ENCODE measurements at regions not wholly inside any gene's neighbourhood (a gene's known extent, or its start where the extent isn't known, plus 50 kb on each side); places are given as distances from the start of the nearest gene placed in this dataset.
A peak's percentile ranks its signal among the peaks of the same experiment; 100 is the strongest.
"Not testable (repeated sequence)": the region's sequence is repeated elsewhere in the genome, so short reads cannot be mapped to it uniquely, and the experiment has no call there.

DNA sequence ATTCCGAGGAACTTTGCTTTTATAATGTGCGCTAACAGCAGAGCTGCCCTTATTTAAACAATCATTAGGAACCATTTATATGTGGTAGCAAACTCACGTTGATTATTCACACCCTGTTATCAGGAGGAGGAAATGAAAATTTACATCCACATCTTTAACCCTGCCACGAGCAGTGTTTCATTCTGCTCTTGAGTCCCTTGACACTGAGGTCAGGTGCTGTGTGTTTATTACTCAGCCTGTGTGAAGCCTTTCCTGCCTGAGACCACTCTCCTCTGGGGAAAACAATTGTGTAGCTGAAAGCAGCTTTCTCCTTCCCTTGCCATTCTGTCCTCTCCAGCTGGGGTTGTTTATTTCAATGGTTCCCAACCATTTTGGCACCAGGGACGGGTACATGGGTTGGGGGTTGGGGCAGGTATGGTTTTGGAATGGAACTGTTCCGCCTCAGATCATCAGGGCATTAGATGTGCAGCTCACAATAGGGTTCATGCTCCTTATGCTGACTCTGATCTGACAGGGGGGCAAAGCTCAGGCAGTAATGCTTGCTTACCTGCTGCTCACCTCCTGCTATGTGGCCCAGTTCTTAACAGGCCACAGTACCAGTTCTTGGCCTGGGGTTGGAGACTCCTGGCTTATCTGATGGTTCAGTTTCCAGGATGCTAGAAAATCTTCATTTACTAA, 651.1 kb downstream of the TDRD15 start:
- DNase-seq (ENCODE audit: low read depth, low spot score): no peak

DNA sequence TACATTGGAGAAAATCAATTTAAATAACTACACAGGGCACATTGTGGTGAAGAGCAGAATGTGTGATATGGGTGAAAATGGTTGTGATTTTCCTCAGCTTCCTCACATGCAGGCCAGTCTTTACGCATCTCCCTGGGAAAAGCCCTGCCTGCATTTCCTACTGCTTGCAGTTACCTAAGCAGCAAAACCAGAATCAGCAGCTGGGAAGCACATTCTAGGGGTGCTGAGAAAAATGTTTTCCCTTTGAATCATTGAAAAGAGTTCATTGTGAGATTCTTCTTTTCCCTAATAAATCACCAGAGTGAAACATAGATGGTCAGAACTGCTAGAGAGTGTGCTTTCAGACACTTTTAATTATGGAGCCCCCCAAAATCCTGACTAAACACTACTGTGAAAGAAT, 656.0 kb downstream of the TDRD15 start:
- DNase-seq (ENCODE audit: low read depth, low spot score): no peak

DNA sequence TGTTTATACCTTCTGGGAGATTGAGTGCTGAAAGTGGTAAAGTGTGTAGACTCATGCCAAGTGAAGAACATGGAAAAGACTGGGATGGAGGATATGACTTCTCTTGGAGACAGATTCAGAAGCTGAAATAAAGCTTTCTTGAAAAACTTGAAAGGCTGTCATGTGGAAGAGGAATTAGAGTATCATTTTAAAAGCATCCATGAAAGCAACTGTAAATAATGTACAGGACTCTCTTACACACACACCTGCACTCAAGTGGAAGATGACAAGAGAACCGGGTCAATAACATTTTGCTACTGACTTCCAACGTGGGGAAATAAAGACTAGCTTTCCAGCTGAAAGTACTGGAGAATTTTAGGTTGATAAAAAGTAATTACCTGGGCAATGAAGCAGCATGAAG, 658.2 kb downstream of the TDRD15 start:
- no peak for DNase-seq (ENCODE audit: low read depth, low spot score)

DNA sequence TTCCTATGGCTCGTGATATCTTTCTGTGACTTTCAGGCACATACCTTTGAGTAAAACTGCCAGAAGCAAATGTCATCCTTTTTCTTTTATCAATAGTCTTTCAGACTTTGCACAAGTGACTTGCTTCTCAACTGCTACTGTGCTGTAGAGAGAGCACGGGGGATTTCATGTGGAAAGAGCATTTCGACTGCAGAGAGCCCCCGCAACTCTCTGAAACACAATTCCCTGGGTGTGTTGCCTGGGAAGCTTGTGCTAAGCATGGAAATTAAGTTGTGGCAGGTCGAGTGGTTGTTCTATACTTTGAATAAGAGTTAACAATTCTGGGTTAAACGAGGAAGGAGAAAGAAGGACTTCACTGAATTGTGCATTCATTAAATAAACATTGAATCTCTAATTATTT, 659.1 kb downstream of the TDRD15 start:
- DNase-seq (ENCODE audit: low read depth, low spot score): no peak

DNA sequence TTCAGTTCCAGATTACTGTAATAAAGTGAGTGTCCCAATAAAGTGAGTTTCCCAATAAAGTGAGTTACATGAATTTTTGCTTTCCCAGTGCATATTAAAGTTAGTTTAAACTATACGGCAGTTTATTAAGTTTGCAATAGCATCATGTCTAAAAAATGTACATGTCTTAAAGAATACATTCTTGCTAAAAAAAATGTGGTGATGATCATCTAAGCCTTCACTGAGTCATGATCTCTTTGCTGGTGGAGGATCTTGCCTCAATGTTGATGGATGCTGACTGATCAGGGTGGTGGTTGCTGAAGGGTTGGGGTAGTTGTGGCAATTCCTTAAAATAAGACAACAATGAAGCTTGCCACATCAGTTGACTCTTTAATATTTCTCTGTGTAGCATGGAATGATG, 664.2 kb downstream of the TDRD15 start:
- no peak for DNase-seq (ENCODE audit: low read depth, low spot score)

DNA sequence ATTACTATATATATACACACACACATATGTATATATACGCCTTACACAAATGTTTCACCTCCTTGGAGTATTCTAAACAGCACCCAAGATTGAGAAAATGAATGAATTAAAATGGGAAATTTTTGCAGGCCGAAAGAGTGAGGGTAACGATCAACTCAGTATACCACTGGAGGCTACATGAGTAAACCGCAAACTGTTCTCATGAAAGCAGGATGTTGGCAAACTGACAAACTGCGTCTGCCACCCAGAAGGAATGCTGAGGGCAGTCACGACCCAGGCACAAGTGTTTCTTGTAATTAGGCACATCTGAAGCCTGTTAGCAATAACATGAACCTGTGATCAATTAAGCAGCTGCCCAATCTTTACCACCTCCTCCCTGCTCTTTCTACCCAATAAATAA, 666.5 kb downstream of the TDRD15 start:
- DNase-seq (ENCODE audit: low read depth, low spot score): not testable (repeated sequence)

DNA sequence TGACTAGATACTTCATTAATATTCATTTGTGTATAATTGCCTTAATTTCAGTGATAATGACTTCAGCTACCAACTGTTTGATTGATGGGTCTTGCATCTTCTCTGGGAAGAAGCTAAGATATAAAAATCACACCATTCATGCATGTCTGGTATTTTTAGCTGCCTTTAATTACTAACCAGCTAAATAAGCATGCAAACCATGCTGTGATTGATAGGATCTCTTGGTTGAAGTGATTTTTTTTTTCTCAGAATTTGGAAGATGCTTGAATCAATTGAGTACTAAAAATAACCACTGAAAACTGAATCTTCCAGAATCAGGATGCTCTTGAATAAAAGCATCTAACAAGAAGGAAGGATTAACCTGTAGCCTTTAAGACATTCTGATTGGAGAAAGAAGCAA, 668.8 kb downstream of the TDRD15 start:
- DNase-seq (ENCODE audit: low read depth, low spot score): no peak

DNA sequence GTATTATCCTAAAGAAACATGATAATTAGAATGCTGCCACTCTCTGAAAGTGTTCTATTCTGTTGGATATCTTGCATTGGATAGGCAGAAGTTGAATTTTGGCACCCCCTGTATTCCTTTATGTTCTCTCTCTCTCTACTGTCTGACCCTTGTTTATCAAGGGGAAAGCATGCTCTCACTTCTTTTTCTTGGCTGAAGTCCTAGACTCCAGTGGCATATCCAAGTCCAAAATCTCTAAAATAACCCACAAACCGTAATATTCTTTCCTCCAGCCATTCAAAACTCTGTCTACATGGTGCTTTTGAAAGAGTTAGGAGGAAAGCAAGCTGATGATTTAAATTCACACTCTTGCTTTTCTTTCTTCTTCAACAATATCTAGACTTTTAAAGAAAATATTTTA, 669.7 kb downstream of the TDRD15 start:
- no peak for DNase-seq (ENCODE audit: low read depth, low spot score)

DNA sequence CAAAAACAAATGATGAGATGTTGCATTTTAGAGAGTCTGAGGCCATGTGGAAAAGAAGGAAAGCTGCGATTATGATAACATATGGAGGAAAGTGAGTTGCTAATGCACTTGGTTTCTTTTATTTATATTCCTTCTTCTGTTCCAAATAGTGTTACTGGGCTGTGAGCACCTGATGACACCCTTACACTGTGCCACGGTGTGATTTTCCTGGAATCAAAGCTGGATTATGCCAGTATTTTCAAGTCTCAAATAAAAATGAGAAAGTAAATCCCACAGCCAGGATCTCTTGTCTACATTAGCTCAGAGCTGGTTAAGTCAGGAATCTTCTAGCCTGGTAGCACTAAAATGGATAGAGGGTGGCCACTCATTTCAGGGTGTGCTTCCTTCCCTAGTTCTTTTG, 670.8 kb downstream of the TDRD15 start:
- DNase-seq (ENCODE audit: low read depth, low spot score): no peak

DNA sequence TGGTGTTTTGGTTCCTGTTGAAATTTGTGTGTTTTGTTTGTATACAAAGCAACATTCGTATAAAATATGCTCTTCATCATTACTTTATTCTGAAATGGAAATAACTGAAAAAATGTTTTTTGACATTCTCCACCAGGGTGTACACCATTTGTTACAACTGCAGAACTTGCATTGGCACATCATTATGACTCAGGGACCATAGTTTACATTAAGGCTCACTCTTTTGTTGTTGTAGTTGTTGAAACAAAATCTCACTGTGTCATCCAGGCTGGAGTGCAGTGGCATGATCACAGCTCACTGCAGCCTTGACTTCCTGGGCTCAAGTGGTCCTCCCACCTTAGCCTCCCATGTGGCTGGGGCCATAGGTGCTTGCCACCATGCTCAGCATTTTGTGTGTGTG, 676.6 kb downstream of the TDRD15 start:
- no peak for DNase-seq (ENCODE audit: low read depth, low spot score)

DNA sequence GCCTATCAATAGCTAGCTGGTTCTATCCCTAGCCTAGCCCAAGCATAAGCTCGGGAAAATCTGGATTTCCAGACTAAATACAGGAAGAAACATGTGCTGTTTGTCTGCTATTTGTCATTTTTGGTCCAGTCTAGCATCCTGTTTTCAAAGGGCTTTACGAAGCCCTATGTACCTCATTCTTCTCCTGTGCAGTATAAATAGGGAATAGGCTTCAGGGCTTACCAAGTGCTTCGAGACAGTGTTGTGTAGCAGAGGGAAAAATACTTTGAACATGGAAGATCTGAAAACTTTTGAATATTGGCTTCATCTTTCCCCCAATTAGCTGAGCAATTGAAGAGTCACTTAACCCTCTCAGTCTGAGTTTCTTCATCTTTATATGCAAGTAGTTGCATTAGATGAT, 679.8 kb downstream of the TDRD15 start:
- DNase-seq (ENCODE audit: low read depth, low spot score): no peak

DNA sequence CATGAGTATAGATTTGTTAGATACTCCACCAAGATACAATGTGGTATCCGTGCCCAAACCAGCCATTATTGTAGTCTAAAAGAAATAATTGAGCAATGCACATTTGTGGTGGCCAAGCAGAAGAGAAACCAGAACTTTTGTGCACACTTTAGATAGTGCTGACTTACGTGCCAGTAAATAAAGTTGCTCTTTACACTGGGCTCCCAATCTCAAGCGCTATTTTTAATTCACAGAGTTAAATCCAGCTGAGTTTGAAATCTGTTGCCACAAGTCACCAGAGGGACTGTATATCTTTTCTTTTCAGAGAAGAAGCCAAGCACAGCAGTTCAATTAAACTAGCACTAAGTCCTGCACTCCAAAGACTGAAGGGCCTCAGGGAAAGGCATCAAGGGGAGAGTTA, 680.4 kb downstream of the TDRD15 start:
- DNase-seq (ENCODE audit: low read depth, low spot score): no peak

DNA sequence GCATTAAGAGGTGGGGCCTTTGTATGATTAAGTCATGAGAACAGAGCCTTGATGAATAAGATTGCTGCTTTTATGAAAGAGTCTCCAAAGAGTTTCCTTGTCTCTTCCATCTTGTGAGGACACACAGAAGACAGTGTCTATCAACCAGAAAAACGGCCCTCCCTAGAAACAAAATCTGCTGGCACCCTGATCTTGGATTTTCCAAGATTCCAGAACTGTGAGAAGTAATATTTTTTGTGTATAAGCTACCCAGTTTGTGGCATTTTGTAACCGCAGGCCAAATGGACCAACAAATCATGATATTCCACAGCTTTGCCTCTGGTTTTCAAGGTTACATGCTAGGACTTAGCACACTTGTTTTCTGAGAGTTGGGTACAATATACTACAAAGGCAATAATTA, 687.8 kb downstream of the TDRD15 start:
- no peak for DNase-seq (ENCODE audit: low read depth, low spot score)

DNA sequence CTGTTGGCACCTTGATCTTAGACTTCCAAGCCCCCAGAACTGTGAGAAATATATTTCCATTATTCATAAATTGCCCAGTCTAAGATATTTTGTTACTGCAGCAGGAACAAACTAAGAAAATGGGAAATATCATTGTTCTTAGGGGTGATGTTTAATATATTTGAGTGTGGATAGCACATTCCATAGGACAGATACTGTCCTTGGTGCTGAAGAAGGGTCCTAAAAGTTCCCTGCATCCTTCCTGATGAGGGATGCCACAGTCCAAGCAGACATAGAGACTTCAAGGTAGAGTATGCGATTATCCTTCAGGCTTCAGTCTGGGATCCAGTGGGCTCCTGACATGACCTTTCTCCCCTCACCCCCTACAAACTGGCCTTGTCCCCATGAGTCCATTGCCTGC, 689.0 kb downstream of the TDRD15 start:
- peak; percentile 5 for DNase-seq (ENCODE audit: low read depth, low spot score)

DNA sequence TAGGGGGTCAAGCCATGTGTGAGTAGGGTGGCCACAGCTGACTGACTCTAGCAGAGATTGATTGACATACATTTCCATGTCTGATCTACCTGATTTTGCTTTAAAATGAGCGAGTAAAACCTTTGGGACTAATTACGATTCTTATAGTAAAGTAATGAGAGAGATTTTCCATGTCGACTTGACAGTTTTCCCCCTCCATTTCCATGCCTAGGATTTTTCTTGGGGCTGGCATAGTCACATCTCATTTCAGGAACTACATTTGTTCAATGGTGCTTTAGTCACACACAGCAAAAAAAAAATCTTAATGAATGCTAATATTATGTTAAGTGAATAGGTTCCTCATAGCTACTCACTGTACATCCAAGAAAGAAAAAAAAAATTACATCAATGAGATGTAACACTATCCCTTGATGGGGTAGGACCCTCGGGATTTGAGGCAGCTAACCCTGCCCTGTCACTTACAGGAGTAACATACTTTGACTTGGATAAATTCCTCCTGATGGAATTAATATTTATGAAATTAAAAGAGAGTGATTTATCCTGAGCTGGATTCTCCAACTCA, 690.9 kb downstream of the TDRD15 start:
- no peak for DNase-seq (ENCODE audit: low read depth, low spot score)

DNA sequence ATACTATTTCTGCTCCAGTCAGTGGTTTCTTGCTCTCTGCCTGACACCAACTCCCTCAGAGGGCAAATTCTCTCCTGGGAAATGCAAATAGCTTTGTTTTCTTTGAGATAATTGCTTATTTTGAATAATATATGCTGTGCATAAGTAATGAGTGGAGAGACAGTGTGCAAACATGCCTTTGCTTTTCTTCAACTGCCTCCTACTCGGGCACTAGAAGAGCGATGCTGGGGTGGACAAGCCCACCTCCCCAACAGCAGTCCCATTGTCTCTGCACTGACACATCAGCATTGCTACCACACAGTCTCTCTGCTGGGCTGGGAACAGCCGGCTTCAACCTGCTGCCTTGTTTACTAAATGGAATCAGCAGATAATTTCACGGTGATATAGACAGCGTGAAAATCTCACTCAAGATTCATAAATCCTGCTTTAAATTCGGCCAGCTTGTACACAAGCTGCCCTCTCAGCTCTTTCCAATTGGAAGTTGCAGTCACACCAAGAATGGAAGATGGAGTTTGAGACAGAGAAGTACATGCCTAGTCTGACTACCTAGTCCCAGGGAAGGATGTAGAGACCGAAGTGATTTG, 694.5 kb downstream of the TDRD15 start:
- no peak for DNase-seq (ENCODE audit: low read depth, low spot score)

DNA sequence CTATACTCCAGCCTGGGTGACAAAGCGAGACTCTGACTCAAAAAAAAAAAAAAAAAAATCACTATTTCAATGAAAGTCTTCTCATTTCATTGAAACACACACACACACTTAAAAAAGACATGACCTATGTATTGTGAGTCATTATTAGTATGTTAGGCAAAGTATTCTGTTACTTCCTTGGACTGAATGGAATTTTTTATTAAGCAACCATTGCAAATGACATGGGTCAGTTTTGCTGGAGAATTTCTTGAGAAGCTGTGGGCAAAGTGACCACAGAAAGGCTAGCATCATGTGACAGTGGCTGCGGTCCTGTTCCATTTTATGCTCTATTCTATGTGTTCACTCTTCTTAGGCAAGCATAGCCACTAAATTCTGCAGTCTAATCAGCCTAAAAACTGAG, 695.7 kb downstream of the TDRD15 start:
- DNase-seq (ENCODE audit: low read depth, low spot score): no peak

DNA sequence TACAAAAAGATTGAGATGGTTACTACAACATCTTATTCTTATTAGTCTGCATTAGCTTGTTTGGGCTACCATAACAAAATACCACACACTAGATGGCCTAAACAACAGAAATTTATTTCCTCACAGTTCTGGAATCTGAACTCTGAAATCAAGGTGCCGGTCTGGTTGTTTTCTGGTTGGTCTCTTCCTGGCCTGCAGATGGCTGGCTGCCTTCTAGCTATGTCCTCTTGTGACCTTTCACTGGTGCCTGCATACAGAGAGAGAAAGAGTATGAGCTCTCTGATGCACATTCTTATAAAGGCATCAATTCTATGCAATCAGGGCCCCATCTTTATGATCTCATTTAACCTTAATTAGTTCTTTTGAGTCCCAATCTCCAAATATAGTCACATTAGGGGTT, 696.5 kb downstream of the TDRD15 start:
- DNase-seq (ENCODE audit: low read depth, low spot score): no peak

DNA sequence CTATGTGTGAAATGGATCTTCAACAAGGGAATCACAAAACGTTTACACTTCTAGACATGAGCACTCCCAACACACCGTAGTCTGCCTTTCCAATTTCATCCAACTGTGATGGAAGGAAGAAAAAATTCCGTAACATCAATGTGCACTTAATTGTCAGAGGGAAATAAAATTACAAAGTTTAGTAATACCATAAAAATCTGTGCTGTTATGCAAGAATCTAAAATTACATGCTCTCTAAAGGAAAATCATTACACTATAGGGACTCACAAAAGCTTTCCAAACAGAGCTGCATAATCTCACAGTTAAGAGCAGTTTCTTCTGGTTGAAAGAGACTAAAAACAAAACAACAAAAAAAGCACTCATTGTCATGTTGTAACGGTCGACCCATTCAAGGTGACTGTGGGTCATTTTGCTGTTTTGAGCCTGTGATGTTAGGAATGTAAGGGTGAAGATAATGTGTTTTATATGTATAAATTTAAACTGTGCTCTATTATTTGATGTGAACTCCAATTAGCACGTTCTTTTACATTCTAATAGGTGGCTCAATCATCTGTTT, 698.0 kb downstream of the TDRD15 start:
- no peak for DNase-seq (ENCODE audit: low read depth, low spot score)

DNA sequence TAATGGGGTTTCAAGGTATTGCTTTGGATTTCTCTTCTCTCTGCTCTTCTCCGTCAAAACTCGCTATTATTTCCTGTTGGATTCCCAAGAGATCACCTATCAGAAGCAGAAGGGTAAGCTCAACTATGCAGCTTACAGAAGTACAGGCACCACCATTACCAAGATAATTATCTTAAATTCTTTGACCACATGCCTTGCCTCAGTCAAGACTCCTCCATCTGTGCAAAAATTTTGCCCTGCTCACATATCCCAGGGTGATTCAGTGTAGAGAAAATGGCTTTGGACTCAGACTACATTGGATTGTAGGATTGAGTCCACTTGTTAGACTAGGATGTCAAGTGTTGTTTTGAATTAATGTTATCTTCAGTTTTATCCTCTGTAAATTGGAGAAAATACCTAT, 698.7 kb downstream of the TDRD15 start:
- no peak for DNase-seq (ENCODE audit: low read depth, low spot score)

DNA sequence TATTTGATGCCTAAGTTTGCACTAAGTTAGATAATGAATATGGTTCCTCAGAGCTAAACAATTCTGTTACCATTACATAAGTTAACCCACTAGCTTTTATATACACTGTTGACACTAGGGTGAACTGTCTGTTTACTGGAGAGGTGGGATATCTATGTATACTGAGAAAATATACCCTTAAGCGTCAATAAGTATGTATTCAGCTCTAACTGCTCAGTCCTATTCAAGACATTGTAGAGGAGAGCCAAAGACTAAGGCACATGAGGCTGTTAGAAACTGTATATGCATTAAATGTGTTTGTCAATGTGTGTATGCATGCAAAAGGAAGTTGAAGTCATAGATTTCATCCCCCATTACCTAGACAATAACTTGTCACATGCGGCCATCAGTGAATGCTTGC, 710.0 kb downstream of the TDRD15 start:
- DNase-seq (ENCODE audit: low read depth, low spot score): no peak

DNA sequence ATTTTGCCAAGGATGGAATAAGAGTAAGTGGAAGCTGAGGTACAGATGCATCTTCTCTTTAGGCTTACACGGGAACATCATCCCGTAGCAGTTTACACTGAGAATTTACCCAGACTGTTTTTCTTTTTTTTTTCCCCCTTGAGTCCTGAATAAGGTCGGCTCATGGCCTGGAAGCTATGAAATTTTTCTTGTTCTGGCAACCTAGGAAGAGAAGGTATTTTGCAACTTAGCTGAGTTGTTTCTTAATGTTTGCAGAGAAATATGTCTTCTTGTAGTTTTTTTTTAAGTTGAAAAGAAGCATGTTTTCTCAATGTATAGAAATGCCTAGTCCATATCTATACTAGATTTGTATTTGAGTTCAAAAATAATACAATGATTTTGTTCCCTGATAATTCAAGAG, 712.5 kb downstream of the TDRD15 start:
- DNase-seq (ENCODE audit: low read depth, low spot score): no peak

DNA sequence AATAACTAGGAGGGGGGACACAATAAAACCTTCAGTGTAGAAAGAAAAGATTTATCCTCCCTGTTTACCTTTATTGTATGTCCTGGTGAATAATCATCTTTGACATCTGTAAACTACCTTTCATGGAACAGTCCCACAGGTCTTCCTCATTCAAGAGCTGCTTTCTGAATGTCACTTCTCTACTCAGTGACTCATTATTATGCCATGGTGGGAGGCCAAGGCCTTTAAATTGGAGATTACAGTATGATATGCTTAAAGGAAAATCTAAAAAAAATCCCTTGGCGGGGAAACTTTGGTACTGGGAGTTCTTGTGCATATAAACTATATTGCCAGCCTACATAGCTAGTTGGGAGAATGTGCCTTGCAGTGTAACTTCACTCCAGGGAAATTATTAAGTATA, 713.0 kb downstream of the TDRD15 start:
- DNase-seq (ENCODE audit: low read depth, low spot score): no peak

Measured in ELF-1 (cell line).